ENCODE measurements at regions not wholly inside any gene's neighbourhood (a gene's known extent, or its start where the extent isn't known, plus 50 kb on each side); places are given as distances from the start of the nearest gene placed in this dataset.

GRCh38 chr3:40800343-40800742, 275.6 kb downstream of the ZNF621 start:
- Histone ChIP-seq H4K20me1 (ENCODE audit: insufficient read depth, low read length) (no peaks in the 10 kb centered on the region), H3K4me1 (ENCODE audit: insufficient read depth, low read length) (peaks cover 13% of the 10 kb centered on the region), H3K79me2 (ENCODE audit: insufficient read depth, low read length) (no peaks in the 10 kb centered on the region), H3K36me3 (ENCODE audit: insufficient read depth, low read length) (no peaks in the 10 kb centered on the region), H3K9me3 (ENCODE audit: insufficient read depth, low read depth, low read length) (no peaks in the 10 kb centered on the region), H3K4me3 (ENCODE audit: insufficient read depth, low read depth, low read length) (no peak overlapping the region), H2AFZ (ENCODE audit: low read depth, low read length) (no peak overlapping the region), H3K27ac (ENCODE audit: low read depth, low read length) (no peak overlapping the region), H3K9ac (ENCODE audit: low read length) (no peak overlapping the region), H3K27me3 (ENCODE audit: insufficient read depth, low read length) (peaks cover 10% of the 10 kb centered on the region), H3K4me2 (ENCODE audit: low read length) (peak overlapping the region; percentile 65)
- Mint-ChIP-seq H3K36me3 (ENCODE audit: low read depth, unreplicated experiment) (no peaks in the 10 kb centered on the region), H3K4me3 (ENCODE audit: unreplicated experiment) (no peak overlapping the region), H3K9me3 (ENCODE audit: unreplicated experiment) (peaks cover 6% of the 10 kb centered on the region), H3K27ac (ENCODE audit: unreplicated experiment) (peak overlapping the region; percentile 83), H3K4me1 (ENCODE audit: low read depth, unreplicated experiment) (peaks cover 24% of the 10 kb centered on the region), H3K27me3 (ENCODE audit: low read depth, unreplicated experiment) (peaks cover 3% of the 10 kb centered on the region)
- TF ChIP-seq EZH2 (IDR thresholded peaks at IDR 0.05; ENCODE audit: insufficient read depth, low read length), result no peak
- TF ChIP-seq, protein P1, sequence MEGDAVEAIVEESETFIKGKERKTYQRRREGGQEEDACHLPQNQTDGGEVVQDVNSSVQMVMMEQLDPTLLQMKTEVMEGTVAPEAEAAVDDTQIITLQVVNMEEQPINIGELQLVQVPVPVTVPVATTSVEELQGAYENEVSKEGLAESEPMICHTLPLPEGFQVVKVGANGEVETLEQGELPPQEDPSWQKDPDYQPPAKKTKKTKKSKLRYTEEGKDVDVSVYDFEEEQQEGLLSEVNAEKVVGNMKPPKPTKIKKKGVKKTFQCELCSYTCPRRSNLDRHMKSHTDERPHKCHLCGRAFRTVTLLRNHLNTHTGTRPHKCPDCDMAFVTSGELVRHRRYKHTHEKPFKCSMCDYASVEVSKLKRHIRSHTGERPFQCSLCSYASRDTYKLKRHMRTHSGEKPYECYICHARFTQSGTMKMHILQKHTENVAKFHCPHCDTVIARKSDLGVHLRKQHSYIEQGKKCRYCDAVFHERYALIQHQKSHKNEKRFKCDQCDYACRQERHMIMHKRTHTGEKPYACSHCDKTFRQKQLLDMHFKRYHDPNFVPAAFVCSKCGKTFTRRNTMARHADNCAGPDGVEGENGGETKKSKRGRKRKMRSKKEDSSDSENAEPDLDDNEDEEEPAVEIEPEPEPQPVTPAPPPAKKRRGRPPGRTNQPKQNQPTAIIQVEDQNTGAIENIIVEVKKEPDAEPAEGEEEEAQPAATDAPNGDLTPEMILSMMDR (IDR thresholded peaks at IDR 0.05; ENCODE audit: insufficient read depth, low read depth, low read length), result no peak
- DNase-seq (ENCODE audit: low read depth) (peak; percentile 94), FAIRE-seq (peak; percentile 45)

DNA sequence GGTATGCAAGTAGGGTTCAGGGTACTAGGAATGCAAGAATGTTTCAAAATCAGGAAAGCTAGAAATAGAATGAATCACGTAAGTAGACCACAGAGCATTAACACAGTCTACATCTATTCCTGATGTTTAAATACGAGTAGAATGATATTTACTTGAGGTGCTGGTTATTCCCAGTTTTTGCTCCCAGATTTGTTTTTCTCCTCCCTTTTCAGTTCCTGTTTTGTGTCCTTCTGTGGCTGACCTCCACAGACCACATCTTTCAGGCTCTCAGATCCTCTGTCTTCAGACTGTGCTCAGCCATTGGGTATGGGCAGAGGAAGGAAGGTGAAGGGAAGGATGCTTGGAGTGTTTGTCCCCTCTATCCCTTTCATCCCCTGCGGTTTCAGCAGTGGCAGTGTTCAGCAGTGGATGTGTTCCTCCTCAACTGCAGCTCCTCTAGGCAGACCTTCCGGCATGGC, 276.6 kb downstream of the ZNF621 start:
- peaks cover 3% of the 10 kb centered on the region for H3K27me3 Mint-ChIP-seq (ENCODE audit: low read depth, unreplicated experiment)
- H2AFZ ChIP-seq (ENCODE audit: low read depth, low read length), result peak overlapping the region; percentile 28
- H3K9ac ChIP-seq (ENCODE audit: low read length), result no peak overlapping the region
- peaks cover 13% of the 10 kb centered on the region for H3K4me1 ChIP-seq (ENCODE audit: insufficient read depth, low read length)
- peak; percentile 51 for DNase-seq (ENCODE audit: low read depth)
- H3K27ac Mint-ChIP-seq (ENCODE audit: unreplicated experiment), result peak overlapping the region; percentile 42
- no peak overlapping the region for H3K27ac ChIP-seq (ENCODE audit: low read depth, low read length)
- no peaks in the 10 kb centered on the region for H3K79me2 ChIP-seq (ENCODE audit: insufficient read depth, low read length)
- H3K9me3 Mint-ChIP-seq (ENCODE audit: unreplicated experiment), result peaks cover 6% of the 10 kb centered on the region
- no peaks in the 10 kb centered on the region for H4K20me1 ChIP-seq (ENCODE audit: insufficient read depth, low read length)
- no peaks in the 10 kb centered on the region for H3K9me3 ChIP-seq (ENCODE audit: insufficient read depth, low read depth, low read length)
- H3K4me3 ChIP-seq (ENCODE audit: insufficient read depth, low read depth, low read length), result no peak overlapping the region
- no peaks in the 10 kb centered on the region for H3K36me3 Mint-ChIP-seq (ENCODE audit: low read depth, unreplicated experiment)
- no peak for FAIRE-seq
- peak overlapping the region; percentile 47 for H3K4me2 ChIP-seq (ENCODE audit: low read length)
- H3K4me3 Mint-ChIP-seq (ENCODE audit: unreplicated experiment), result peak overlapping the region; percentile 5
- TF ChIP-seq, protein P1 (IDR thresholded peaks at IDR 0.05; ENCODE audit: insufficient read depth, low read depth, low read length), result no peak
- TF ChIP-seq EZH2 (IDR thresholded peaks at IDR 0.05; ENCODE audit: insufficient read depth, low read length), result no peak
- H3K36me3 ChIP-seq (ENCODE audit: insufficient read depth, low read length), result no peaks in the 10 kb centered on the region
- peaks cover 14% of the 10 kb centered on the region for H3K27me3 ChIP-seq (ENCODE audit: insufficient read depth, low read length)
- H3K4me1 Mint-ChIP-seq (ENCODE audit: low read depth, unreplicated experiment), result peaks cover 24% of the 10 kb centered on the region

GRCh38 chr3:40803311-40803710, 278.6 kb downstream of the ZNF621 start:
- Histone ChIP-seq H3K9ac (ENCODE audit: low read length) (no peak overlapping the region), H3K36me3 (ENCODE audit: insufficient read depth, low read length) (no peaks in the 10 kb centered on the region), H3K79me2 (ENCODE audit: insufficient read depth, low read length) (no peaks in the 10 kb centered on the region), H3K27ac (ENCODE audit: low read depth, low read length) (no peak overlapping the region), H3K9me3 (ENCODE audit: insufficient read depth, low read depth, low read length) (no peaks in the 10 kb centered on the region), H3K4me3 (ENCODE audit: insufficient read depth, low read depth, low read length) (no peak overlapping the region), H4K20me1 (ENCODE audit: insufficient read depth, low read length) (no peaks in the 10 kb centered on the region), H3K27me3 (ENCODE audit: insufficient read depth, low read length) (peaks cover 8% of the 10 kb centered on the region), H3K4me1 (ENCODE audit: insufficient read depth, low read length) (peaks cover 13% of the 10 kb centered on the region), H3K4me2 (ENCODE audit: low read length) (no peak overlapping the region), H2AFZ (ENCODE audit: low read depth, low read length) (no peak overlapping the region)
- H3K27me3 Mint-ChIP-seq (ENCODE audit: low read depth, unreplicated experiment), result peaks cover 3% of the 10 kb centered on the region
- H3K9me3 Mint-ChIP-seq (ENCODE audit: unreplicated experiment), result peaks cover 6% of the 10 kb centered on the region
- peaks cover 24% of the 10 kb centered on the region for H3K4me1 Mint-ChIP-seq (ENCODE audit: low read depth, unreplicated experiment)
- no peak for DNase-seq (ENCODE audit: low read depth)
- H3K36me3 Mint-ChIP-seq (ENCODE audit: low read depth, unreplicated experiment), result no peaks in the 10 kb centered on the region
- no peak overlapping the region for H3K27ac Mint-ChIP-seq (ENCODE audit: unreplicated experiment)
- H3K4me3 Mint-ChIP-seq (ENCODE audit: unreplicated experiment), result no peak overlapping the region
- TF ChIP-seq, protein P1 (IDR thresholded peaks at IDR 0.05; ENCODE audit: insufficient read depth, low read depth, low read length), result no peak
- TF ChIP-seq EZH2 (IDR thresholded peaks at IDR 0.05; ENCODE audit: insufficient read depth, low read length), result no peak
- no peak for FAIRE-seq
